ENCODE measurements at regions not wholly inside any gene's neighbourhood (a gene's known extent, or its start where the extent isn't known, plus 50 kb on each side); places are given as distances from the start of the nearest gene placed in this dataset.

- Histone ChIP-seq H3K27me3 (ENCODE audit: insufficient read depth, low read length) (no peaks in the 10 kb centered on the region), H3K4me3 (ENCODE audit: insufficient read depth, low read length) (no peak overlapping the region), H4K20me1 (ENCODE audit: insufficient read depth, low read length) (no peaks in the 10 kb centered on the region), H3K79me2 (ENCODE audit: insufficient read depth, low read length) (no peaks in the 10 kb centered on the region), H3K4me1 (ENCODE audit: insufficient read depth, low read length) (no peaks in the 10 kb centered on the region), H3K36me3 (ENCODE audit: insufficient read depth, low read length) (no peaks in the 10 kb centered on the region), H3K27ac (ENCODE audit: low read depth, low read length) (no peak overlapping the region), H3K4me2 (ENCODE audit: insufficient read depth, low read length) (no peak overlapping the region), H3K9me3 (ENCODE audit: low read depth, low read length) (no peaks in the 10 kb centered on the region), H2AFZ (ENCODE audit: low read length) (no peak overlapping the region)
- no peak for DNase-seq (ENCODE audit: insufficient read length, low spot score, missing footprints)
- no peak for TF ChIP-seq CTCF (IDR thresholded peaks at IDR 0.05; ENCODE audit: extremely low read depth, low read depth, low read length)
These were observed 464.7 kb upstream of the COX7C start for GRCh38 chr5:86152988-86153560.

- H3K27ac ChIP-seq (ENCODE audit: low read depth, low read length): no peak overlapping the region
- no peak overlapping the region for H3K4me3 ChIP-seq (ENCODE audit: insufficient read depth, low read length)
- no peaks in the 10 kb centered on the region for H3K36me3 ChIP-seq (ENCODE audit: insufficient read depth, low read length)
These were observed 461.9 kb upstream of the COX7C start for GRCh38 chr5:86155796-86156195.

GRCh38 chr5:86170194-86170593, 447.5 kb upstream of the COX7C start:
- Histone ChIP-seq H3K9me3 (ENCODE audit: low read depth, low read length) (no peaks in the 10 kb centered on the region), H2AFZ (ENCODE audit: low read length) (no peak overlapping the region), H3K27ac (ENCODE audit: low read depth, low read length) (no peak overlapping the region), H3K4me2 (ENCODE audit: insufficient read depth, low read length) (no peak overlapping the region), H3K27me3 (ENCODE audit: insufficient read depth, low read length) (no peaks in the 10 kb centered on the region), H3K79me2 (ENCODE audit: insufficient read depth, low read length) (no peaks in the 10 kb centered on the region), H3K4me3 (ENCODE audit: insufficient read depth, low read length) (no peak overlapping the region), H4K20me1 (ENCODE audit: insufficient read depth, low read length) (no peaks in the 10 kb centered on the region), H3K36me3 (ENCODE audit: insufficient read depth, low read length) (no peaks in the 10 kb centered on the region), H3K4me1 (ENCODE audit: insufficient read depth, low read length) (no peaks in the 10 kb centered on the region)
- DNase-seq (ENCODE audit: insufficient read length, low spot score, missing footprints): no peak
- TF ChIP-seq CTCF (IDR thresholded peaks at IDR 0.05; ENCODE audit: extremely low read depth, low read depth, low read length): no peak

More at GRCh38 chr5:86155796-86156195, 461.9 kb upstream of the COX7C start:
- Histone ChIP-seq H3K9me3 (ENCODE audit: low read depth, low read length) (no peaks in the 10 kb centered on the region), H3K79me2 (ENCODE audit: insufficient read depth, low read length) (no peaks in the 10 kb centered on the region), H2AFZ (ENCODE audit: low read length) (no peak overlapping the region), H4K20me1 (ENCODE audit: insufficient read depth, low read length) (no peaks in the 10 kb centered on the region), H3K4me1 (ENCODE audit: insufficient read depth, low read length) (no peaks in the 10 kb centered on the region), H3K27me3 (ENCODE audit: insufficient read depth, low read length) (no peaks in the 10 kb centered on the region), H3K4me2 (ENCODE audit: insufficient read depth, low read length) (no peak overlapping the region)
- no peak for DNase-seq (ENCODE audit: insufficient read length, low spot score, missing footprints)
- TF ChIP-seq CTCF (IDR thresholded peaks at IDR 0.05; ENCODE audit: extremely low read depth, low read depth, low read length): no peak

- no peak for DNase-seq (ENCODE audit: insufficient read length, low spot score, missing footprints)
- no peak overlapping the region for H2AFZ ChIP-seq (ENCODE audit: low read length)
These were observed 442.5 kb upstream of the COX7C start for GRCh38 chr5:86175224-86175623.

More at GRCh38 chr5:86175224-86175623, 442.5 kb upstream of the COX7C start:
- H3K79me2 ChIP-seq (ENCODE audit: insufficient read depth, low read length): no peaks in the 10 kb centered on the region
- H4K20me1 ChIP-seq (ENCODE audit: insufficient read depth, low read length): no peaks in the 10 kb centered on the region
- no peaks in the 10 kb centered on the region for H3K27me3 ChIP-seq (ENCODE audit: insufficient read depth, low read length)
- no peak overlapping the region for H3K4me3 ChIP-seq (ENCODE audit: insufficient read depth, low read length)
- H3K4me1 ChIP-seq (ENCODE audit: insufficient read depth, low read length): no peaks in the 10 kb centered on the region
- no peaks in the 10 kb centered on the region for H3K36me3 ChIP-seq (ENCODE audit: insufficient read depth, low read length)
- H3K4me2 ChIP-seq (ENCODE audit: insufficient read depth, low read length): no peak overlapping the region
- H3K9me3 ChIP-seq (ENCODE audit: low read depth, low read length): no peaks in the 10 kb centered on the region
- TF ChIP-seq CTCF (IDR thresholded peaks at IDR 0.05; ENCODE audit: extremely low read depth, low read depth, low read length): no peak
- H3K27ac ChIP-seq (ENCODE audit: low read depth, low read length): no peak overlapping the region
